HG03442 (cell line): ENCODE measurements at regions not wholly inside any gene's neighbourhood (a gene's known extent, or its start where the extent isn't known, plus 50 kb on each side); places are given as distances from the start of the nearest gene placed in this dataset.
"Not testable (repeated sequence)": the region's sequence is repeated elsewhere in the genome, so short reads cannot be mapped to it uniquely, and the experiment has no call there.

ENCODE experiments used
- ATAC-seq: cut with Tn5 transposase; IDR thresholded peaks from one replicate; pipeline ENCODE4 v1.9.1; 2021; ENCODE audit warnings: mild to moderate bottlenecking, moderate library complexity; ENCODE audit not compliant: unreplicated experiment

GRCh38 chr21:36591326-36591970 is 107.5 kb upstream of the SIM2 start:
- no peak for ATAC-seq

GRCh38 chr21:36596174-36596573 is 102.7 kb upstream of the SIM2 start:
- no peak for ATAC-seq

- ATAC-seq, result no peak
Measured at GRCh38 chr21:36601362-36601761, 97.6 kb upstream of the SIM2 start.

- ATAC-seq, result no peak
Measured at GRCh38 chr21:36602735-36603134, 96.2 kb upstream of the SIM2 start.

- ATAC-seq, result no peak
Measured at GRCh38 chr21:36603221-36603620, 95.7 kb upstream of the SIM2 start.

GRCh38 chr21:36605426-36605825 is 93.5 kb upstream of the SIM2 start:
- ATAC-seq, result no peak

GRCh38 chr21:36606287-36606982 is 92.5 kb upstream of the SIM2 start:
- no peak for ATAC-seq

GRCh38 chr21:36606983-36607325 is 92.0 kb upstream of the SIM2 start:
- no peak for ATAC-seq

- no peak for ATAC-seq
Measured at GRCh38 chr21:36608041-36608896, 90.6 kb upstream of the SIM2 start.

- no peak for ATAC-seq
Measured at GRCh38 chr21:36608897-36609225, 90.1 kb upstream of the SIM2 start.

GRCh38 chr21:36609654-36610053 is 89.3 kb upstream of the SIM2 start:
- no peak for ATAC-seq

- no peak for ATAC-seq
Measured at GRCh38 chr21:36610201-36610600, 88.7 kb upstream of the SIM2 start.

GRCh38 chr21:36610935-36611334 is 88.0 kb upstream of the SIM2 start:
- ATAC-seq, result no peak

- no peak for ATAC-seq
Measured at GRCh38 chr21:36611379-36611778, 87.5 kb upstream of the SIM2 start.

GRCh38 chr21:36613059-36613458 is 85.9 kb upstream of the SIM2 start:
- ATAC-seq, result no peak

- no peak for ATAC-seq
Measured at GRCh38 chr21:36613554-36613953, 85.4 kb upstream of the SIM2 start.

GRCh38 chr21:36615274-36615964 is 83.5 kb upstream of the SIM2 start:
- ATAC-seq, result no peak

GRCh38 chr21:36616773-36617172 is 82.1 kb upstream of the SIM2 start:
- not testable (repeated sequence) for ATAC-seq

GRCh38 chr21:36621794-36622193 is 77.1 kb upstream of the SIM2 start:
- ATAC-seq, result not testable (repeated sequence)

- no peak for ATAC-seq
Measured at GRCh38 chr21:36624105-36624504, 74.8 kb upstream of the SIM2 start.

- ATAC-seq, result no peak
Measured at GRCh38 chr21:36626791-36627190, 72.1 kb upstream of the SIM2 start.
